DMS 273 treated with DMSO at 0.1 percent for 48 hours (cell line): ENCODE measurements at regions not wholly inside any gene's neighbourhood (a gene's known extent, or its start where the extent isn't known, plus 50 kb on each side); places are given as distances from the start of the nearest gene placed in this dataset.

ENCODE experiments used
- DNase-seq: peaks from one replicate; lab custom pipeline; 2025; lab: John Stamatoyannopoulos, UW

DNA sequence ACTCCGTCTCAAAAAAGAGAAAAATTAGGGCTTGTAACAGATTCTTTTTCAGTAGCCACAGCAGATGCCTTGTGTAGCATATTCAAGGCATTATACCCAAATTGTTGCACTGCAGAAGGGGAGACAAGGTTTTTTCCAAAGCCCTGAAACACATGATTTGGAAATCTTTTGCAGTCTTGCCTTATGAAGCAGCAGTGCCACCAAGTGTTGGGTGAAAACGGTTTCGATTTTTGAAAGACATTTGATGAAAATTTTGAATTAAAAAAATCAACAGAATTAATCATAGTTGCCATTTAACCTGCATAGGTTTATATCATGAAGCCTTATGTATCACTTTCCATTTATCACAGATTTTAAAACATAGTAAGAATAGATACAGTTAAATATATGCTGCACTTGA lies 479.5 kb downstream of the TAF11L14 start:
- no peak for DNase-seq

DNA sequence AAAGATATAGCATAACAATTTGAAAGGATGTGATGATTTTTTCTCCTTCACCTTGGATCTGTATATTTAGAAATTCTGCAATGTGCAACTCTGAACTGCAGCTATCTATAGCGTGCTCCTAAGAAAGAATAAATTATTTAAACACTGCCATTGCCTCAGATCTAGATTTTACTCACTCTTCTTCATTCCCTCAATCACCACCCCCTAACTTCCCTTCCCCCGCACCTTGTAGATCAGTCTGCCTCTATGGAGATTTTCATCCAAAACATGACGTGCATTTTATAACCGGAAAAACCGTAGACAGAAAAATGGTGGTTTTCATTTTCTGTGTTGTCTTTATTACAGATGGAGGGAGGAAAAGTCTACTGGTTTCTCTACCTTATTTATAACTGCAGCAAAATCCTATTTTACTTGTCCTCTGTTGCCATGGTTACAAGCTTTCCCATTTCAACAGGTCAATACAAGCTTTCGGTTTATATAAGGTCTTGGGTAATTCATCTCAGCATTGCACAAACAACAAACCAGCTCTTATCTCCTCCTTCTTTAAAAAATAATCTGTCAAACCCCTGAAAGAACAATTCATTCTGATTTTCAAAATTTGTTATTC lies 480.0 kb downstream of the TAF11L14 start:
- no peak for DNase-seq

DNA sequence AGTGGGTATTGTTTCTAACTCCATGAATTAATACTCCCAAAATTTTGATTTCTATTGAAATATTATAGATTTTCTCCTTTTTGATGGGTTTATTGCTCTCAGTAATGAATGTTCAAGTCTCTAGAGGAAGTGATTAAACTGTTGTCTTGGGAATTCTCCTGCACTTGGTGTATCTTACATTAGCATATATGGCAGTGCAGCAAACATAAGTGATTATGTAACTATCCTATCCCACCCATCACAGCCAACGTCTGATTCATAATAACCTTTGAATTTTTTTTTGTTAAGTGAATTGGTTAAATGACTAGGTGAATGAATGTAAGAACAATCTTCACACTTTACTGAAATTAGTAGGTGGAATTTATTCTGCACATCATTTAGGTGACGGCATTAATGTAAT lies 483.7 kb downstream of the TAF11L14 start:
- DNase-seq = no peak

DNA sequence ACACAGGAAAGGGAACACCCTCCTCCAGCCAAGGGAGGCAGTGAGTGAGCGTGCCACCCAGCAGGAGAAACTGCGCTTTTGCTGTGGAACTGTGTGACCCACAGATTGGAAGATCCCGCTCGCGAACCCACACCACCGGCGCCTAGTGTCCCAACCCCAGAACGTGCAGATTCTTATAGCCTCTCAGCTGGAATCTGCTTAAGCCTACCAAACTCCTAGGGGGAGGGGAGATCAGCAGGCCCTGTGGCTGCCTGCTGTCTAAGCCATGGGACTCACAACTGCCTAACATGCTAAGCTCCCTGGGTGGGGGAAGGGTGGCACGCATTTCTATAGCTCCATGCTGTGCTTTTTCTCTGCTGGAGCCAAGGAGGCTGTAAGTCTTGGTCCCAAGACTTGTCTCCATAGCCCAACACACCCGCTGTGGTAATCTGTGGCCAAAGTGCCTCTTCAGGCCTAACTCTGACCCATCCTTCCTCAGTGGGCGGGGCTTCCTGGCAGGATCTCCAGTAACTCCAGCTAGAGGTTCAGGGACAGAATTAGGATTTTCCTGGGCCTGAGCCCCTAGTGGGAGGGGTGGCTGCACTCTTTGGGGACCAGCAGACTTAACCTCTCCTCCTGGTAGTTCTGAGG lies 485.0 kb downstream of the TAF11L14 start:
- DNase-seq = no peak

- no peak for DNase-seq
Measured at GRCh38 chr5:18141222-18141621, 507.0 kb downstream of the TAF11L14 start.

GRCh38 chr5:18142831-18143230 lies 508.6 kb downstream of the TAF11L14 start:
- no peak for DNase-seq

DNA sequence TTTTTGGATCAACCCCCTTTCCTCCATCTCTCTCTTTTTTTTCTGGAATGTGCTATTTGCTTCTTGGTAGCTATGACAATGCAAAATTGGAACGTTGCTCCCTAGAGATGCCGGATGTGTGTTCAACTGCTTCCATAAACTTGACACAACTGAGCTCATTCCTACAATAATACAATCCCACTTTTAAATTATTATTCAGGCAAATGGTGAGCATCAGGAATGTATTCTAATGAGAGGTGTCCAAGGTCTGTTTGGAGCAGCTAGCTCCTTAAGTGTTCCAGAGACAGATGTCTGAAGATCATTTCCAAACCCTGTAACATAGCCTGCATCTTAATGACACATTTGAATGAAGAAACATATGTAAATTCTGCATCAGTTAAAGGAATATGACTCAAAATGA lies 518.4 kb downstream of the TAF11L14 start:
- no peak for DNase-seq

GRCh38 chr5:18158166-18158565 lies 523.9 kb downstream of the TAF11L14 start:
- no peak for DNase-seq

DNA sequence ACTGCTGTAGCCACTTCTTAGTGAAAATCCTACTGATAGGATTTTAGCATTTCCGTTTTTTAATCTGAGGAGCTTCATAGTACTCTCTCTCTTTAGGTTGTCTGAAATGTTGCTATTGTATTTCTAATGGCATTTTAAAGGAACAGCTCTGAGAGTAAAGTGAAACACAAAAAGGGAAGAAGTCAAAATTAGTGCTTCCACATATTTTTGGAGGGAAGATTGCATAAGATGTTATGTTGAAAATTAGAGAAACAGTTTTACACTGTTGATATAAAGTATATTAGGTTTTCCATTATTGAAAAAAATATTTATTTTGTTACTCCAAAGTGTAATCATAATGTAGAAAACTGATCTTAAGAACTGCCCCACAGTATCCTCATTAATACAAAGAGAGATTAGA lies 525.1 kb downstream of the TAF11L14 start:
- no peak for DNase-seq

DNA sequence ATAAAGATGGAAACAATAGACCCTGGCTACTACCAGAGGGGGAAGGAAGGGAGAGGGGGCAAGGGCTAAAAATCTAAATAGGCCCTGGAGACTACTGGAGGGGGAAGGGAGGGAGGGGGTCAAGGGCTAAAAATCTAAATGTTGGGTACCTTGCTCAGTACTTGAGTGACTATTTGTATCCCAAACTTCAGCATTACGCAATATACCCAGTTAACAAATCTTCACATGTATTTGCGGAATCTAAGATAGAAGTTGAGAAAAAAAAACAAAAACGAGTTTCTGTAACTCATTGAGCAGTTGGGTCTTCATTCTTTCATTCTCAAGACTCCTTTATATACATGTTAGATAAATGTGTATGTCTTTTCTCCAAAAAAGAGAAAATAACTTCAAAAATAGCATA lies 537.4 kb downstream of the TAF11L14 start:
- no peak for DNase-seq

- no peak for DNase-seq
Measured at GRCh38 chr5:18179579-18179978, 545.3 kb downstream of the TAF11L14 start.

GRCh38 chr5:18181575-18181974 lies 547.3 kb downstream of the TAF11L14 start:
- no peak for DNase-seq

- no peak for DNase-seq
Measured at GRCh38 chr5:18195910-18196309, 561.6 kb downstream of the TAF11L14 start.

- DNase-seq = no peak
Measured at GRCh38 chr5:18197734-18198133, 563.5 kb downstream of the TAF11L14 start.

DNA sequence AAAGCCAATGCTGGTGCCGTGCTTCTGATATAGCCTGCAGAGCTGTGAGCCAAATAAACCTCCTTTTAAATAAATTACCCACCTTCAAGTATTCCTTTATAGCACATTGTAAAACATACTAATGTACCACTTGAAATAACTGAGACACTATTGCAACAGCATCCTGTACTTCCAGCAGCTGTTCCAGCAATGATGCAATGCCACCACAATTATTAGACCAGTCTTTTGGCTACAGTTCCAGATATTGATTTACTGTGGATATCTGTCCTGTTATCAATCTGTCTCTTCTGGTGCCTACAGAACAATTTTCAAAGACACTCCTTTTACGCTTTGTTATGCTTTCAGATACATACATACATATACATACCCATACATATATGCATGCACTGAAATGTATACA lies 567.9 kb downstream of the TAF11L14 start:
- no peak for DNase-seq

GRCh38 chr5:18203296-18203695 lies 569.0 kb downstream of the TAF11L14 start:
- DNase-seq = no peak

DNA sequence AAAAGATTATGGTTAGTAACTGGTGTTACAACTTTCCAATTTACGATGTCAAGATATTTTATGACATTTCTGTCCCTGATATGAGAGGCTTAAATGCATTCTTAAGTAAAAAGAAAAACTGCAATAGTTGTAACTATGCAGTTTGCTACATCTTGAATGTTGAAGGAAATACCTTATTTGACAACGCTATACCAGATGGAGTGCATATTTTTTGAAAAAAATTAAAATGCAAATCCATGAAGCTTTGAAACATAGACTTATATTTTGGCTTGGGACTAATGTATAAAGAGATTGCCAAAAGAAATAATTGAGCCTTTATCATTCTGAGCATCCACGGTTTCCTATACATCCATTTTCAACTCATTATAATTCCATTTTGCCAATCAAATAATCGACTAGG lies 579.4 kb downstream of the TAF11L14 start:
- no peak for DNase-seq

DNA sequence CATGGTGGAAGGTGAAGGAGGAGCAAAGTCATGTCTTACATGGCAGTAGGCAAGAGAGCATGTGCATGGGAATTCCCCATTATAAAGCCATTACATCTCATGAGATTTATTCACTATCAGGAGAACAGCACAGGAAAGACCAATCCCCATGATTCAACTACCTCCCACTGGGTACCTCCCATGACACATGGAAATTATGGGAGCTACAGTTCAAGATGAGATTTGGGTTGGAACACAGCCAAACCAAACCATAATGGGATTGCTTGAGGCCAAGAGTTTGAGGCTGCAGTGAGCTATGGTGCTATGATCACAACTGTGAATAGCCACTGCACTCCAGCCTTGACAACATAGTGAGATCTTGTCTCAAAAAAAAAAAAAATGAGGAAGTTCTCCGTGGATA lies 581.8 kb downstream of the TAF11L14 start:
- DNase-seq = no peak

GRCh38 chr5:18216729-18217128 lies 582.5 kb downstream of the TAF11L14 start:
- DNase-seq = no peak

GRCh38 chr5:18219241-18219640 lies 585.0 kb downstream of the TAF11L14 start:
- DNase-seq = no peak

DNA sequence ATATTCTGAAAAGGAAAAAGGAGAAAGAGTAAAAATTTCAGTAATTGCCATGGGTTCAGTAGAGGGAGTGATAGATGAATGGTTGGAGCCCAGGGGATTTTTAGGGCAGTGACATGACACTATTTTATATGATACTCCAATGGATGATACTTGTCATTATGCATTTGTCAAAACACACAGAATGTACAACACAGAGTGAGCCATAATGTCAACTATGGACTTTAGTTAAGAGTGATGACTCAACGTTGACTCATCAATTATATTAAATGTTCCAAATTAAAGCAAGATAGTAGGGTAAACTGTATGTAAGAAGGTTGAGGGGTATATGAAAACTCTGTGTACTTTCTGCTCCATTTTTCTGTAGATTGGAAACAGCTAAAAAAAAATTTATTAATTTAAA lies 586.4 kb downstream of the TAF11L14 start:
- no peak for DNase-seq

DNA sequence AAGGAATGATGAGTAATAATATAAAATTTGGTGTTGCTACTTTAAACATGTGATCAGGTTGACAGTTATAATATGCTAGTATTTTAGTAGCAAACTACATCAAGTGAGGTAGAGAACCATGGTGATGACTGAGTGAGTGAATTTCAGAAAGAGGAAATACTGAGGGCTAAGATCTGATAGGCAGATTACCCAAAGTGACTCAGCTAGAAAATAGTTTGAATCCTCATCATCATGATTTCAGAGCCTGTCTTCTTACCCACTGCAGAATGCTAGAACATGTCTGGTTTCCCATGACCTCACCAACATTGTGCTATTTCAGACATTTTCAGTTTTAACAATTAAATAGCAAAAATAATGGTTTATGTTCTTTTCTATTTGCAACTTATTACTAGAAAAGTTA lies 602.1 kb downstream of the TAF11L14 start:
- DNase-seq = no peak

DNA sequence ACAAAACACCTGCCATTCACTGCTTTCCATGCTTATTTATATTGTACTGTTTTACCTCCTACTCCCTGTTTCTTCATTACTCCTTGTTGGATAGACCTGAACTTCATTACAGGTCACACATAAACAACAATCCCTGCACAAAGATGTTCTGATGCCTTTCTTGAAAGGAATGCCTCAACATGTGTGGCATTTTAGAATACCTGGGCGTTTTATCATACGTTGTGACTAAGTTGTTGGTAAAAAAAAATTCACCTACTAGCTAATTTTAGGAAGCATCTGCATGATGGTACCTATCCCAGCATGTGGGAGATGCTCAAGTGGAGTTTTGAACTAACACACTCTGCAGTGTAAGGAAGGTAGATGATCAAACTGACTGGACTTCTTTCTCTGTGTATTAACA lies 604.1 kb downstream of the TAF11L14 start:
- DNase-seq = no peak

DNA sequence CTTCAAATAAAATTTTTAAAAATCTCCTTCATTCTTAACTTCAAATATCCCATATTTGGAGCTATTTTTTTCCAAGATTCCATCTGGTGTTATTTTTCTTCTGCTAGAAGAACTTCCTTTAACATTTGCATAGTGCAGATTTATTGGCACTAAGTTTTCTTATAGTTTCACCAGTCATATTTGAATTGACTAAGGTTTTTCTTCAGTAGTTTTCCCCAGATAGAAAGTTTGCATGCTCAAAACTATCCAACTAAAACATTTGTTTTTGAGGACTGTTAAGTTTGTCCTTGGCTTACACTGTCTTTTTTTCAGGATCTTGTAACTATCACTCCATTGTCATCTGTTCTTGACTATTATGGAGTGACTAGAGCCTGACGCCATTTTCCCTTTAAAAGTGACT lies 606.7 kb downstream of the TAF11L14 start:
- no peak for DNase-seq
